IPS DF 6.9 (cell line): ENCODE measurements at regions not wholly inside any gene's neighbourhood (a gene's known extent, or its start where the extent isn't known, plus 50 kb on each side); places are given as distances from the start of the nearest gene placed in this dataset.

Source experiments
- DNase-seq: peaks from one replicate; pipeline ENCODE4 v3.0.0-alpha.2; 2013; ENCODE audit warnings: low read depth, low spot score
- H3K27ac ChIP-seq: one replicate; pipeline ENCODE4 v1.5.1; 2013; ENCODE audit warnings: low read length, control low read depth
- H3K27me3 ChIP-seq: 2 replicates; pipeline ENCODE4 v1.6.1; 2013; ENCODE audit warnings: mild to moderate bottlenecking, low read length; ENCODE audit not compliant: control insufficient read depth, insufficient read depth
- H3K36me3 ChIP-seq: 2 replicates; pipeline ENCODE4 v1.6.1; 2013; ENCODE audit warnings: low read length; ENCODE audit not compliant: control insufficient read depth, insufficient read depth
- H3K4me1 ChIP-seq: 2 replicates; pipeline ENCODE4 v1.6.1; 2013; ENCODE audit warnings: low read length; ENCODE audit not compliant: control insufficient read depth, insufficient read depth
- H3K4me3 ChIP-seq: 2 replicates; pipeline ENCODE4 v1.5.1; 2013; ENCODE audit warnings: mild to moderate bottlenecking, low read length
- H3K9me3 ChIP-seq: 2 replicates; pipeline ENCODE4 v1.6.1; 2013; ENCODE audit warnings: low read length, inconsistent platforms; ENCODE audit not compliant: control insufficient read depth, insufficient read depth
- WGBS: extraction: QIAGEN DNeasy Blood & Tissue Kit; methylation state at CpG from one replicate; pipeline ENCODE4 v1.1.7; 2013; ENCODE audit warnings: mixed read lengths, missing lambda C conversion rate; ENCODE audit not compliant: insufficient read length, insufficient coverage; 5-methylcytosine and 5-hydroxymethylcytosine counted together

- H3K4me3 ChIP-seq: no peak overlapping the region
- no peaks in the 10 kb centered on the region for H3K36me3 ChIP-seq
- no peaks in the 10 kb centered on the region for H3K27me3 ChIP-seq
- H3K4me1 ChIP-seq: peaks cover 6% of the 10 kb centered on the region
- WGBS: no CpG with 5 or more reads among the region's 4 CpGs
- H3K9me3 ChIP-seq: peaks cover 2% of the 10 kb centered on the region
- H3K27ac ChIP-seq: no peak overlapping the region
- no peak for DNase-seq
Observed at GRCh38 chr10:120984221-120984620, 133.1 kb downstream of the WDR11 start.

DNA sequence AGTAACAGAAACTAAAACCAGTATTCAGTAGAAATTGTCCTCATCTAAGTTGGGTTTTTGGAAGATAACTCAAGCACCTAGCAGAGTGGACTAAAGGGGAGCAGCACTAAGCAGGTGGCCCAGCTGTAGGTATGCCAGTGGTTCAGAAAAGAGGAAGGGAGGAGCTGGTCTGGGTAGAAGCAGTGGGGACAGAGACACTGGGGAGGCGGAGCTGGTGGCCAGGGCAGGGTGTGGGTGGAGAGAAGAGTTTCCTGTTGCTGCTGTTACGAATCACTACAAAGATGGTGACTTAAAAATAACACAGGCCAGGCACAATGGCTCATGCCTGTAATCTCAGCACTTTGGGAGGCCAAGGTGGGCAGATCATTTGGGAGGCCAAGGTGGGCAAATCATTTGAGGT is 136.2 kb downstream of the WDR11 start:
- WGBS: no CpG with 5 or more reads among the region's 2 CpGs
- peaks cover 3% of the 10 kb centered on the region for H3K9me3 ChIP-seq
- H3K4me3 ChIP-seq: no peak overlapping the region
- no peak for DNase-seq
- no peak overlapping the region for H3K27ac ChIP-seq
- H3K36me3 ChIP-seq: no peaks in the 10 kb centered on the region
- no peaks in the 10 kb centered on the region; the same call in 1 of the 2 replicates for H3K4me1 ChIP-seq
- no peaks in the 10 kb centered on the region for H3K27me3 ChIP-seq

DNA sequence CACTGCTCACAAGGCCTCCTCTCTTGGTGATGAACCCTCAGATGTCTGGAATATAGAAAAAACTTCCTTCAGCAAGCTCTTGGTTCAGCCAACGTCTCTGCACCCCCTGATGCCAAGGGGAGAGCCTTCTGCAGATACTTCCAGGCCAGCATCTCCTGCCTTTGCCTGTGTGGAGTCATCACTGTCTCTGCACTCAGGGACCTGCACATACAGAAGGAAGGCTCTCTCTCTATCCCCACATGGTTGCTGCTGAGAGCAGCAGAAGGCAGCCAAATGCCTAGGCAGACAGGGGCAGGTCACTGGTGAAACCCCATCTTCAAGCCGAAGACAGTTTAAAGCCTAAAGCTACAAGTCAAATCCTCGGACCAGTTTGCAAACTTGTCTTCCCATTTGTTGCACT is 137.6 kb downstream of the WDR11 start:
- no peaks in the 10 kb centered on the region for H3K4me1 ChIP-seq
- H3K9me3 ChIP-seq: peaks cover 3% of the 10 kb centered on the region
- no peak overlapping the region for H3K27ac ChIP-seq
- no peaks in the 10 kb centered on the region for H3K36me3 ChIP-seq
- no peaks in the 10 kb centered on the region for H3K27me3 ChIP-seq
- no peak for DNase-seq
- no peak overlapping the region for H3K4me3 ChIP-seq
- no CpG with 5 or more reads among the region's 3 CpGs for WGBS

- H3K9me3 ChIP-seq: peaks cover 3% of the 10 kb centered on the region
- no CpG with 5 or more reads among the region's 2 CpGs for WGBS
Observed at GRCh38 chr10:120989279-120989678, 138.1 kb downstream of the WDR11 start.

DNA sequence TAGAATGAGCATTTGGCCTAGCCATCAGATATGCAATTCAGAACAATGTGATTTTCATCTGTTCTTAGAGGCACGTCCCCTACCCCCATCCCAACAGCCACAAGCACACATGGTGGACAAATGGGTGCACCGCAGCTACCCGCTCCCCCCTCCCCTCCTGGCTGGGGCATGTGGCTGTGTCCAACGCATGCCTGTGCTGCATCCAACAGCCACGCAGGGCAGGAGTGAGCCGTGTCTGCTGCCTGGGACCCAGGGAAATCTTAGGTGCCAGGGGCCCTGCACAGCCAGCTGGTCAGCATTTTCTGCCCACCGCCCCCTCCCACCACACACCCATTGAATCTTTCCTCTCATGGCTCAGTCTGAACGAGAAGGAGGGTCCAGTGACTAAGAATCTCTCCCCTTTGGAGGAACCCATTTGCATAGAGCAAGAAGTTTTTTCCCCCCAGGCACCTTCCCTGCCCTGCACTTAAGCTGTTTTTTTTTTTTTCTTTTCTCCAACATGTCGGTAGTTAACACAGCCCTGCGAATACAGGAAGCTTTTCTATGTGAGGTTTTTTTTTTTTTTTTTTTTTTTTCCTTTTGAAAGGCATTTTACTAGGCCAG is 138.9 kb downstream of the WDR11 start:
- H3K9me3 ChIP-seq: peaks cover 3% of the 10 kb centered on the region

More at GRCh38 chr10:120989279-120989678, 138.1 kb downstream of the WDR11 start:
- Histone ChIP-seq H3K27ac (no peak overlapping the region), H3K4me3 (no peak overlapping the region), H3K27me3 (no peaks in the 10 kb centered on the region), H3K4me1 (no peaks in the 10 kb centered on the region), H3K36me3 (no peaks in the 10 kb centered on the region)
- no peak for DNase-seq

DNA sequence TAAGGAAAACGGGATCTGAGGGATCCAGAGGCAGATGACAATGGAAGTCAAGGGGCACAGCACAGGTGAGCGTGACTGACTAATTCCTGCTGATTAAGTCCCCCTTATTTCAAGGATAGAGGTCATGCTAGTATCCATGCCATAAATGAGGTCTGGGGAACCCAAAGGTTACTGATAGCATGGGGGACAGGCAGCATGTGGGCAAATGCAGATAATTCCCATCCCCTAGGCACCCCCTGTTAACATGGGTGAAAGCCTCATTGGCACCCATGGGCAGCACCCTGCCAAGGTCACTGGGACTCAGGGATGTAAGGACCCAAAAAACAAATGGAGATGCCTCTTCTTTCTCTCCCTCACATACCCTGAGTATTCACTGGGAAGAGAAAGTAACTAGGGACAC is 139.7 kb downstream of the WDR11 start:
- peaks cover 2% of the 10 kb centered on the region for H3K9me3 ChIP-seq
- no peak for DNase-seq
- WGBS: no CpG with 5 or more reads among the region's 2 CpGs
- no peaks in the 10 kb centered on the region for H3K36me3 ChIP-seq
- no peak overlapping the region for H3K4me3 ChIP-seq
- H3K27ac ChIP-seq: no peak overlapping the region
- no peaks in the 10 kb centered on the region for H3K27me3 ChIP-seq
- H3K4me1 ChIP-seq: no peaks in the 10 kb centered on the region

More for the DNA sequence above, 138.9 kb downstream of the WDR11 start:
- no CpG with 5 or more reads among the region's 10 CpGs for WGBS
- H3K4me1 ChIP-seq: no peaks in the 10 kb centered on the region
- H3K27me3 ChIP-seq: no peaks in the 10 kb centered on the region
- no peaks in the 10 kb centered on the region for H3K36me3 ChIP-seq
- no peak for DNase-seq
- H3K4me3 ChIP-seq: no peak overlapping the region
- no peak overlapping the region for H3K27ac ChIP-seq

GRCh38 chr10:120993089-120993488 is 141.9 kb downstream of the WDR11 start:
- Histone ChIP-seq H3K4me1 (no peaks in the 10 kb centered on the region), H3K36me3 (no peaks in the 10 kb centered on the region), H3K27me3 (no peaks in the 10 kb centered on the region), H3K4me3 (no peak overlapping the region), H3K27ac (no peak overlapping the region), H3K9me3 (peaks cover 2% of the 10 kb centered on the region)
- no CpG with 5 or more reads among the region's 2 CpGs for WGBS
- DNase-seq: no peak

- no peak for DNase-seq
- H3K27me3 ChIP-seq: no peaks in the 10 kb centered on the region
- H3K27ac ChIP-seq: no peak overlapping the region
- H3K9me3 ChIP-seq: no peaks in the 10 kb centered on the region
- no CpG with 5 or more reads among the region's 4 CpGs for WGBS
- H3K4me3 ChIP-seq: no peak overlapping the region
- no peaks in the 10 kb centered on the region for H3K4me1 ChIP-seq
- H3K36me3 ChIP-seq: no peaks in the 10 kb centered on the region
Observed at GRCh38 chr10:120995768-120996167, 144.6 kb downstream of the WDR11 start.

DNA sequence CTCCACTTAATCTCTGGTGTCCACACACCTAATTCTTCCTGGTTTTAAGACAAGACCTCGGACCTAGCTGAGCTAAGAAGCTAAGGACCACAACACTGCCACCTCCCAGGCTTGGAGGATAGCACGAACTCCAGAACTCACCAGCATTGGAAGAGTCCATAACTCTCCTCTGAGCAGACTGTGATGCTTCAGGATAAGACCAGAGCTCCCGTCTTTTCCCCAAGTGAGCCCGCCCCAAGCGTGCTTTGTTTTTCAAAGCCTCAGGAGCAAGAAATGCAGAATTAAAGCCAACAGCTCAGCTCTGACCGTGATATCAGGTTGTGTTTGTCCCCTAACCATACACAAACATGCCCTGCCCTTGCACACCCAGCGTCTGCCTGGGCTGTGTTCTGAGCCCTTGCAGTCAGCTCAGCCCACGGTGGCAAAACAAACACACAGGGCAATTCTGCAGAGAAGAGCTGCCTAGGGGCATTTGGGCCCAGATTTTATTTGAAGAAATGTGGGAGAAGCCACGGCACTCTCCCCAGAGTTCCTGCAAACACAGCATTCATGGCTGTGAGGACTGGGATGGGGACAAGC is 145.4 kb downstream of the WDR11 start:
- no peaks in the 10 kb centered on the region for H3K36me3 ChIP-seq
- H3K4me3 ChIP-seq: no peak overlapping the region
- H3K27me3 ChIP-seq: no peaks in the 10 kb centered on the region
- no peaks in the 10 kb centered on the region for H3K4me1 ChIP-seq
- no peak for DNase-seq
- no peaks in the 10 kb centered on the region for H3K9me3 ChIP-seq
- no CpG with 5 or more reads among the region's 9 CpGs for WGBS
- no peak overlapping the region for H3K27ac ChIP-seq

DNA sequence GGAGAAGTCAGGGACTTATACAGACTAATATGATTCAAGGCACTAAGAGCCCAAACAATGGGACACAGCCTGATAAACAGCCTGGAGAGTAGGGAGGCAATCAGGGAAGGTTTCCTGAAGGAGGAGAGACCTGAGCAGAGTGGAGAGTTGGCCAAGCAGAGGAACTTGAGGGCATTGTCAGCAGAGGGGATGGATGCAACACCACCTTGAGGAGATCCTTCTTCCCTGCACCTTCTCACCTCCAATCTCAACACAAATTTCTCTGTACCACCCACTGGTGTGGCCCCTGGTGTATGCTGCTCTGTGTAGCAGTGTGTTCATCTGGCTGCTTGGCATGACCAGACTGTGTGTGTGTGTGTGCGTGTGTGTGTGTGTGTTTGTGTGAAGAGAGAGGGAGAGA is 146.2 kb downstream of the WDR11 start:
- no peak for DNase-seq
- Histone ChIP-seq H3K27me3 (no peaks in the 10 kb centered on the region), H3K27ac (no peak overlapping the region), H3K4me1 (no peaks in the 10 kb centered on the region), H3K9me3 (no peaks in the 10 kb centered on the region), H3K4me3 (no peak overlapping the region), H3K36me3 (no peaks in the 10 kb centered on the region)
- WGBS: no CpG with 5 or more reads among the region's 1 CpG

DNA sequence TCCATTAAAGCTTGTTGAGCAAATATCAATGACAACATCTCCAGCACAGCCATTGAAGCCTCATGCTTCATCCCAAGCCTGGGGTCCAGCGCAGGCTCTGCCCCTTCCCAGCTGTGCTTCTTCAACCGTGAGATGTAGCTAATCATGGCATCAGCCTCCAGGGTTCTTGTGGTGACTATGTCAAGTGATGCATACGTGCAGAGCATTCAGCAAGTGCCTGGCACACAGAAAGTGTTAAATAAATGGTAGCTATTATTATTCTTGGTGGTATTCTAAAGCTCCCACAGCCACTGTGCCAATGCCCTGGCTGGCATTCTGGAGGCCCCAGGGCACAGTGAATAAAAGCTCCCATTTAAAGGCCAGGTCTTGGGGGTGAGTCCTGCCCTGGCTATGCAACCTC is 146.6 kb downstream of the WDR11 start:
- H3K4me1 ChIP-seq: no peaks in the 10 kb centered on the region
- H3K4me3 ChIP-seq: no peak overlapping the region
- H3K36me3 ChIP-seq: no peaks in the 10 kb centered on the region
- H3K27ac ChIP-seq: no peak overlapping the region
- H3K9me3 ChIP-seq: no peaks in the 10 kb centered on the region
- H3K27me3 ChIP-seq: no peaks in the 10 kb centered on the region
- no CpG with 5 or more reads among the region's 3 CpGs for WGBS
- no peak for DNase-seq
